H9 (cell line): ENCODE measurements at regions not wholly inside any gene's neighbourhood (a gene's known extent, or its start where the extent isn't known, plus 50 kb on each side); places are given as distances from the start of the nearest gene placed in this dataset.

Experiments used
- DNase-seq: peaks from one replicate; pipeline ENCODE4 v3.0.0-alpha.2; 2017
- H2AFZ ChIP-seq: one replicate; pipeline ENCODE4 v1.6.1; 2013; ENCODE audit warnings: mild to moderate bottlenecking, low read length, control low read depth, moderate library complexity
- H2AK5ac ChIP-seq: 2 replicates; pipeline ENCODE4 v1.6.1; 2013; ENCODE audit warnings: low read length, control low read depth, mixed read lengths; ENCODE audit not compliant: insufficient read length
- H2BK120ac ChIP-seq: one replicate; pipeline ENCODE4 v1.6.1; 2013; ENCODE audit warnings: low read depth, mild to moderate bottlenecking, low read length, control low read depth, inconsistent platforms; ENCODE audit not compliant: poor library complexity, severe bottlenecking
- H2BK12ac ChIP-seq: 2 replicates; pipeline ENCODE4 v1.6.1; 2013; ENCODE audit warnings: low read length, control low read depth, mixed read lengths, low read depth; ENCODE audit not compliant: insufficient read length
- H2BK15ac ChIP-seq: 2 replicates; pipeline ENCODE4 v1.6.1; 2013; ENCODE audit warnings: low read depth, low read length, control low read depth
- H2BK20ac ChIP-seq: one replicate; pipeline ENCODE4 v1.6.1; 2013; ENCODE audit warnings: low read depth, mild to moderate bottlenecking, low read length, control low read depth, inconsistent platforms; ENCODE audit not compliant: poor library complexity, severe bottlenecking
- H2BK5ac ChIP-seq: 2 replicates; pipeline ENCODE4 v1.6.1; 2013; ENCODE audit warnings: low read length, control low read depth, mixed read lengths; ENCODE audit not compliant: insufficient read length
- H3K14ac ChIP-seq: 2 replicates; pipeline ENCODE4 v1.6.1; 2013; ENCODE audit warnings: low read length, control low read depth; ENCODE audit not compliant: insufficient read depth
- H3K18ac ChIP-seq: 2 replicates; pipeline ENCODE4 v1.6.1; 2013; ENCODE audit warnings: low read depth, mild to moderate bottlenecking, mixed read lengths, low read length, control low read depth; ENCODE audit not compliant: insufficient read length
- H3K23ac ChIP-seq: 2 replicates; pipeline ENCODE4 v1.6.1; 2013; ENCODE audit warnings: low read length, control low read depth, mixed read lengths, low read depth; ENCODE audit not compliant: insufficient read length
- H3K23me2 ChIP-seq: 2 replicates; pipeline ENCODE4 v1.6.1; 2013; ENCODE audit warnings: low read depth, mild to moderate bottlenecking, mixed read lengths, low read length, control low read depth; ENCODE audit not compliant: insufficient read length, poor library complexity, severe bottlenecking
- H3K27ac ChIP-seq: 2 replicates; pipeline ENCODE4 v1.5.1; 2013; ENCODE audit warnings: low read length, control low read depth, mixed read lengths, low read depth; ENCODE audit not compliant: insufficient read length
- H3K27me3 ChIP-seq: 2 replicates; pipeline ENCODE4 v1.6.1; 2013; ENCODE audit warnings: low read length, control low read depth, inconsistent platforms; ENCODE audit not compliant: insufficient read depth
- H3K4ac ChIP-seq: 2 replicates; pipeline ENCODE4 v1.6.1; 2013; ENCODE audit warnings: low read depth, mild to moderate bottlenecking, control low read depth, inconsistent platforms, low read length, moderate library complexity
- H3K4me1 ChIP-seq: 2 replicates; pipeline ENCODE4 v1.6.1; 2013; ENCODE audit warnings: low read length, control low read depth, inconsistent platforms; ENCODE audit not compliant: insufficient read depth
- H3K4me2 ChIP-seq: 2 replicates; pipeline ENCODE4 v1.6.1; 2013; ENCODE audit warnings: low read length, control low read depth, mixed read lengths; ENCODE audit not compliant: insufficient read length, insufficient read depth
- H3K56ac ChIP-seq: 2 replicates; pipeline ENCODE4 v1.6.1; 2013; ENCODE audit warnings: low read depth, mild to moderate bottlenecking, mixed read lengths, low read length, control low read depth; ENCODE audit not compliant: insufficient read length
- H3K79me1 ChIP-seq: 2 replicates; pipeline ENCODE4 v1.6.1; 2013; ENCODE audit warnings: low read depth, mild to moderate bottlenecking, moderate library complexity, low read length, control low read depth, inconsistent platforms; ENCODE audit not compliant: insufficient read depth, poor library complexity, severe bottlenecking
- H3K79me2 ChIP-seq: 2 replicates; pipeline ENCODE4 v1.6.1; 2013; ENCODE audit warnings: low read length, control low read depth, inconsistent platforms; ENCODE audit not compliant: insufficient read depth
- H3K9ac ChIP-seq: 2 replicates; pipeline ENCODE4 v1.6.1; 2013; ENCODE audit warnings: low read length, control low read depth, mixed read lengths; ENCODE audit not compliant: insufficient read length; ENCODE audit errors: extremely low read depth
- H3K9me3 ChIP-seq: one replicate; pipeline ENCODE4 v1.6.1; 2013; ENCODE audit warnings: low read depth, low read length, inconsistent platforms; ENCODE audit not compliant: control insufficient read depth
- H3T11ph ChIP-seq: one replicate; pipeline ENCODE4 v1.6.1; 2013; ENCODE audit warnings: mild to moderate bottlenecking, low read length, control low read depth, inconsistent platforms
- H4K20me1 ChIP-seq: one replicate; pipeline ENCODE4 v1.6.1; 2013; ENCODE audit not compliant: control insufficient read depth, insufficient read length, insufficient read depth
- H4K5ac ChIP-seq: 2 replicates; pipeline ENCODE4 v1.6.1; 2013; ENCODE audit warnings: low read depth, mild to moderate bottlenecking, mixed read lengths, low read length, control low read depth; ENCODE audit not compliant: insufficient read length
- H4K8ac ChIP-seq: replicated peaks from 2 replicates; pipeline ENCODE4 v1.6.1; 2013; ENCODE audit warnings: low read length, control low read depth, mixed read lengths, low read depth; ENCODE audit not compliant: insufficient read length
- H4K91ac ChIP-seq: 2 replicates; pipeline ENCODE4 v1.6.1; 2013; ENCODE audit warnings: low read depth, mild to moderate bottlenecking, moderate library complexity, mixed read lengths, low read length, control low read depth; ENCODE audit not compliant: insufficient read length
- H3K27ac Mint-ChIP-seq, 3 experiments: 2 replicates in 2 of 3; 3 replicates in 1 of 3; pipeline ENCODE4 v1.8.0; 2020 to 2021; ENCODE audit warnings: mixed read lengths in 3 of 3, mild to moderate bottlenecking in 1 of 3, moderate library complexity in 1 of 3
- H3K27me3 Mint-ChIP-seq: 2 replicates; pipeline ENCODE4 v1.8.0; 2021; ENCODE audit warnings: low read depth, mild to moderate bottlenecking, moderate library complexity, mixed read lengths
- H3K36me3 Mint-ChIP-seq, 3 experiments: 2 replicates in 2 of 3; 3 replicates in 1 of 3; pipeline ENCODE4 v1.8.0; 2020 to 2021; ENCODE audit warnings: low read depth in 3 of 3, mixed read lengths in 3 of 3; ENCODE audit not compliant: insufficient read depth in 1 of 3
- H3K4me1 Mint-ChIP-seq, 2 experiments: 2 replicates each; pipeline ENCODE4 v1.8.0; 2020; ENCODE audit warnings: mixed read lengths in 2 of 2
- H3K4me3 Mint-ChIP-seq, 2 experiments: 2 replicates in 1 of 2; 3 replicates in 1 of 2; pipeline ENCODE4 v1.8.0; 2020 to 2021; ENCODE audit warnings: mild to moderate bottlenecking in 2 of 2, mixed read lengths in 2 of 2, moderate library complexity in 1 of 2
- H3K9me3 Mint-ChIP-seq, 2 experiments: 2 replicates in 1 of 2; 3 replicates in 1 of 2; pipeline ENCODE4 v1.8.0; 2020; ENCODE audit warnings: mild to moderate bottlenecking in 2 of 2, mixed read lengths in 2 of 2, moderate library complexity in 1 of 2
- WGBS: extraction: QIAGEN DNeasy Blood & Tissue Kit; methylation state at CpG from one replicate; pipeline ENCODE4 v1.1.7; 2013; ENCODE audit warnings: missing lambda C conversion rate, low lambda C conversion rate, mixed read lengths; ENCODE audit not compliant: insufficient read length; ENCODE audit errors: extremely low coverage; 5-methylcytosine and 5-hydroxymethylcytosine counted together
- TF ChIP-seq, protein P1 (sequence below): fragments of 200-600 bp; sonication (generic); conservative IDR thresholded peaks from 3 replicates; pipeline ENCODE4 v1.8.0; 2021; ENCODE audit warnings: antibody characterized with exemption, mild to moderate bottlenecking

GRCh38 chr6:113597231-113597583, 259.9 kb upstream of the MARCKS start:
- no peak overlapping the region for H3K27ac Mint-ChIP-seq
- no peaks in the 10 kb centered on the region for H3K27me3 Mint-ChIP-seq

More at GRCh38 chr6:113597231-113597583, 259.9 kb upstream of the MARCKS start:
- Histone ChIP-seq H2AFZ (no peak overlapping the region), H3K23ac (no peak overlapping the region), H2BK12ac (no peak overlapping the region), H4K91ac (no peak overlapping the region), H3K4me2 (no peak overlapping the region), H3K79me2 (no peaks in the 10 kb centered on the region), H3K9ac (no peak overlapping the region), H2BK5ac (no peak overlapping the region), H3K23me2 (no peaks in the 10 kb centered on the region), H3K27me3 (no peaks in the 10 kb centered on the region), H3K18ac (no peak overlapping the region), H3K14ac (no peak overlapping the region), H4K5ac (no peak overlapping the region), H4K8ac (no peak overlapping the region), H2BK15ac (no peak overlapping the region), H3K56ac (no peak overlapping the region), H2AK5ac (no peak overlapping the region), H3T11ph (no peak overlapping the region), H4K20me1 (no peaks in the 10 kb centered on the region), H3K79me1 (no peaks in the 10 kb centered on the region), H3K9me3 (no peaks in the 10 kb centered on the region), H3K4me1 (peaks cover 14% of the 10 kb centered on the region), H2BK120ac (no peak overlapping the region), H3K4ac (no peak overlapping the region), H2BK20ac (no peak overlapping the region), H3K27ac (no peak overlapping the region)
- Mint-ChIP-seq H3K9me3 (peaks cover 0 to 4% of the 10 kb centered on the region in 2 experiments; a peak in 4 of 5 replicates), H3K4me3 (no peak overlapping the region), H3K4me1 (peaks cover 23 to 26% of the 10 kb centered on the region in 2 experiments), H3K36me3 (peaks cover 0 to 14% (median 3%) of the 10 kb centered on the region in 3 experiments; a peak in 4 of 7 replicates)
- TF ChIP-seq, protein P1, sequence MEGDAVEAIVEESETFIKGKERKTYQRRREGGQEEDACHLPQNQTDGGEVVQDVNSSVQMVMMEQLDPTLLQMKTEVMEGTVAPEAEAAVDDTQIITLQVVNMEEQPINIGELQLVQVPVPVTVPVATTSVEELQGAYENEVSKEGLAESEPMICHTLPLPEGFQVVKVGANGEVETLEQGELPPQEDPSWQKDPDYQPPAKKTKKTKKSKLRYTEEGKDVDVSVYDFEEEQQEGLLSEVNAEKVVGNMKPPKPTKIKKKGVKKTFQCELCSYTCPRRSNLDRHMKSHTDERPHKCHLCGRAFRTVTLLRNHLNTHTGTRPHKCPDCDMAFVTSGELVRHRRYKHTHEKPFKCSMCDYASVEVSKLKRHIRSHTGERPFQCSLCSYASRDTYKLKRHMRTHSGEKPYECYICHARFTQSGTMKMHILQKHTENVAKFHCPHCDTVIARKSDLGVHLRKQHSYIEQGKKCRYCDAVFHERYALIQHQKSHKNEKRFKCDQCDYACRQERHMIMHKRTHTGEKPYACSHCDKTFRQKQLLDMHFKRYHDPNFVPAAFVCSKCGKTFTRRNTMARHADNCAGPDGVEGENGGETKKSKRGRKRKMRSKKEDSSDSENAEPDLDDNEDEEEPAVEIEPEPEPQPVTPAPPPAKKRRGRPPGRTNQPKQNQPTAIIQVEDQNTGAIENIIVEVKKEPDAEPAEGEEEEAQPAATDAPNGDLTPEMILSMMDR = no peak
- DNase-seq = no peak
- no CpG with 5 or more reads among the region's 1 CpG for WGBS
